HepG2 (cell line): ENCODE measurements at regions not wholly inside any gene's neighbourhood (a gene's known extent, or its start where the extent isn't known, plus 50 kb on each side); places are given as distances from the start of the nearest gene placed in this dataset.

Source experiments
- AHDC1 ChIP-seq: sonication (generic); formaldehyde crosslinking; IDR thresholded peaks from 2 replicates; pipeline ENCODE4 v1.5.1; 2020; ENCODE audit warnings: mild to moderate bottlenecking, missing genetic modification reagents, borderline replicate concordance
- CEBPZ ChIP-seq: IDR thresholded peaks from 2 replicates; pipeline ENCODE4 v1.6.1; 2012; ENCODE audit warnings: low read length, improper control_type of control experiment
- FOXM1 ChIP-seq: sonication (generic); formaldehyde crosslinking; IDR thresholded peaks from 2 replicates; pipeline ENCODE4 v1.5.0; 2020; ENCODE audit warnings: missing genetic modification reagents
- MAZ ChIP-seq, 2 experiments: sonication (generic) in 1 of 2; formaldehyde crosslinking in 1 of 2; IDR thresholded peaks; 2 replicates each; pipeline versions ENCODE4 v1.5.0 to v1.6.1; 2012 to 2020; ENCODE audit warnings: low read depth in 2 of 2, mild to moderate bottlenecking in 2 of 2, borderline replicate concordance in 1 of 2, improper control_type of control experiment in 1 of 2, low read length in 1 of 2, missing genetic modification reagents in 1 of 2, moderate library complexity in 1 of 2
- NFIB ChIP-seq: sonication (generic); formaldehyde crosslinking; IDR thresholded peaks from 2 replicates; pipeline ENCODE4 v1.9.0; 2021; ENCODE audit warnings: missing genetic modification reagents, mild to moderate bottlenecking, borderline replicate concordance
- PAX8 ChIP-seq: sonication (generic); formaldehyde crosslinking; IDR thresholded peaks from 2 replicates; pipeline ENCODE4 v1.8.0; 2022; ENCODE audit warnings: mild to moderate bottlenecking, missing genetic modification reagents, borderline replicate concordance
- THAP9 ChIP-seq: sonication (generic); formaldehyde crosslinking; IDR thresholded peaks from 2 replicates; pipeline ENCODE4; 2020; ENCODE audit warnings: missing genetic modification reagents, mild to moderate bottlenecking, borderline replicate concordance
- XBP1 ChIP-seq: sonication (generic); formaldehyde crosslinking; IDR thresholded peaks from 2 replicates; pipeline ENCODE4 v1.5.0; 2020; ENCODE audit warnings: missing genetic modification reagents
- ZNF24 ChIP-seq: fragments of 450-650 bp; IDR thresholded peaks from 2 replicates; pipeline ENCODE4 v1.6.1; 2017; ENCODE audit warnings: antibody characterized with exemption, mild to moderate bottlenecking

GRCh38 chr18:2444201-2444875, 127.0 kb downstream of the METTL4 start (continued):
- TF ChIP-seq THAP9 (no peak), PAX8 (CRISPR knock-in tag) (no peak), AHDC1 (CRISPR knock-in tag) (no peak), ZNF24 (no peak), CEBPZ (no peak), NFIB (CRISPR knock-in tag) (no peak), XBP1 (CRISPR knock-in tag) (no peak), MAZ (IDR thresholded peaks at IDR 0.05; ENCODE audit: borderline replicate concordance, low read depth, low read length) (no peak), MAZ (CRISPR knock-in tag; IDR thresholded peaks at IDR 0.05; ENCODE audit: low read depth) (no peak), FOXM1 (CRISPR knock-in tag) (no peak)
